WTC11 (cell line): ENCODE measurements at regions not wholly inside any gene's neighbourhood (a gene's known extent, or its start where the extent isn't known, plus 50 kb on each side); places are given as distances from the start of the nearest gene placed in this dataset.

Source experiments
- ATF2 ChIP-seq: sonication (generic); formaldehyde crosslinking; IDR thresholded peaks from 2 replicates; pipeline ENCODE4 v1.8.1; 2022; ENCODE audit warnings: low read depth, missing genetic modification reagents, borderline replicate concordance
- ATF3 ChIP-seq: sonication (generic); formaldehyde crosslinking; conservative IDR thresholded peaks from 2 replicates; pipeline ENCODE4 v1.8.1; 2022; ENCODE audit warnings: mild to moderate bottlenecking, missing genetic modification reagents
- ATF6 ChIP-seq: sonication (generic); formaldehyde crosslinking; IDR thresholded peaks from 2 replicates; pipeline ENCODE4 v1.8.1; 2023; ENCODE audit warnings: mild to moderate bottlenecking, missing genetic modification reagents
- CBFB ChIP-seq: sonication (generic); formaldehyde crosslinking; IDR thresholded peaks from 2 replicates; pipeline ENCODE4 v1.8.1; 2022; ENCODE audit warnings: mild to moderate bottlenecking, low read depth, missing genetic modification reagents
- CTCF ChIP-seq: fragments of 200-600 bp; IDR thresholded peaks from 2 replicates; pipeline ENCODE4 v1.8.0; 2022; ENCODE audit warnings: antibody characterized with exemption
- E2F5 ChIP-seq: sonication (generic); formaldehyde crosslinking; IDR thresholded peaks from 2 replicates; pipeline ENCODE4 v1.8.1; 2022; ENCODE audit warnings: mild to moderate bottlenecking, moderate library complexity, missing genetic modification reagents
- ETV6 ChIP-seq: sonication (generic); formaldehyde crosslinking; IDR thresholded peaks from 2 replicates; pipeline ENCODE4 v1.8.1; 2022; ENCODE audit warnings: mild to moderate bottlenecking, missing genetic modification reagents
- HMGA2 ChIP-seq: fragments of 250-450 bp; sonication (Bioruptor Pico); IDR thresholded peaks from 2 replicates; pipeline ENCODE4 v1.4.0; 2021; ENCODE audit warnings: mild to moderate bottlenecking, moderate library complexity
- JUN ChIP-seq: sonication (generic); formaldehyde crosslinking; IDR thresholded peaks from 2 replicates; pipeline ENCODE4 v1.8.0; 2023; ENCODE audit warnings: mild to moderate bottlenecking, missing genetic modification reagents
- NR1H2 ChIP-seq: sonication (generic); formaldehyde crosslinking; IDR thresholded peaks from 2 replicates; pipeline ENCODE4 v1.9.0; 2021; ENCODE audit warnings: mild to moderate bottlenecking, moderate library complexity, missing genetic modification reagents
- TCF7 ChIP-seq: sonication (generic); formaldehyde crosslinking; IDR thresholded peaks from 2 replicates; pipeline ENCODE4 v1.8.0; 2022; ENCODE audit warnings: mild to moderate bottlenecking, low read depth, missing genetic modification reagents, moderate library complexity
- TEAD1 ChIP-seq: sonication (generic); formaldehyde crosslinking; IDR thresholded peaks from 2 replicates; pipeline ENCODE4 v1.8.0; 2022; ENCODE audit warnings: mild to moderate bottlenecking, missing genetic modification reagents
- ZNF121 ChIP-seq: sonication (generic); formaldehyde crosslinking; IDR thresholded peaks from 2 replicates; pipeline ENCODE4 v1.8.0; 2023; ENCODE audit warnings: missing genetic modification reagents
- ZNF138 ChIP-seq: sonication (generic); formaldehyde crosslinking; conservative IDR thresholded peaks from 2 replicates; pipeline ENCODE4 v1.8.1; 2022; ENCODE audit warnings: mild to moderate bottlenecking, moderate library complexity, missing genetic modification reagents

GRCh38 chr2:82345910-82346309 lies 2041.4 kb upstream of the LRRTM1 start:
- TF ChIP-seq CTCF, result no peak
- TF ChIP-seq ATF2 (CRISPR knock-in tag), result no peak
- no peak for TF ChIP-seq ATF3 (CRISPR knock-in tag)
- no peak for TF ChIP-seq E2F5 (CRISPR knock-in tag)
- TF ChIP-seq ETV6 (CRISPR knock-in tag), result no peak
- no peak for TF ChIP-seq TCF7 (CRISPR knock-in tag)
- TF ChIP-seq JUN (CRISPR knock-in tag), result no peak
- TF ChIP-seq ZNF121, result no peak
- TF ChIP-seq NR1H2 (CRISPR knock-in tag), result no peak
- no peak for TF ChIP-seq TEAD1 (CRISPR knock-in tag)
- no peak for TF ChIP-seq ATF6
- no peak for TF ChIP-seq ZNF138 (CRISPR knock-in tag)
- TF ChIP-seq HMGA2 (CRISPR knock-in tag), result no peak
- no peak for TF ChIP-seq CBFB (CRISPR knock-in tag)
